ENCODE measurements at regions not wholly inside any gene's neighbourhood (a gene's known extent, or its start where the extent isn't known, plus 50 kb on each side); places are given as distances from the start of the nearest gene placed in this dataset.

GRCh38 chr17:51499897-51500296 lies 239.6 kb downstream of the UTP18 start:
- DNase-seq: no peak

- no peak for DNase-seq
These were observed 240.1 kb downstream of the UTP18 start for GRCh38 chr17:51500454-51500853.

- no peak for DNase-seq
These were observed 245.1 kb downstream of the UTP18 start for GRCh38 chr17:51505450-51505849.

GRCh38 chr17:51507444-51507843 lies 247.1 kb downstream of the UTP18 start:
- no peak for DNase-seq

GRCh38 chr17:51508048-51508447 lies 247.7 kb downstream of the UTP18 start:
- DNase-seq: no peak

- no peak for DNase-seq
These were observed 250.6 kb downstream of the UTP18 start for GRCh38 chr17:51510940-51511339.

GRCh38 chr17:51512220-51512907 lies 252.0 kb downstream of the UTP18 start:
- DNase-seq: no peak

- DNase-seq: no peak
These were observed 256.6 kb downstream of the UTP18 start for GRCh38 chr17:51516924-51517323.

GRCh38 chr17:51524524-51524923 lies 264.2 kb downstream of the UTP18 start:
- DNase-seq: no peak

- no peak for DNase-seq
These were observed 266.2 kb downstream of the UTP18 start for GRCh38 chr17:51526507-51526906.

GRCh38 chr17:51527225-51527982 lies 267.1 kb downstream of the UTP18 start:
- DNase-seq: no peak

- DNase-seq: no peak
These were observed 267.8 kb downstream of the UTP18 start for GRCh38 chr17:51528111-51528510.

GRCh38 chr17:51533219-51533618 lies 272.9 kb downstream of the UTP18 start:
- DNase-seq: no peak

- no peak for DNase-seq
These were observed 273.5 kb downstream of the UTP18 start for GRCh38 chr17:51533821-51534220.

GRCh38 chr17:51536627-51537026 lies 276.3 kb downstream of the UTP18 start:
- no peak for DNase-seq

GRCh38 chr17:51537996-51538550 lies 277.7 kb downstream of the UTP18 start:
- peak; percentile 3 for DNase-seq

GRCh38 chr17:51540151-51540550 lies 279.8 kb downstream of the UTP18 start:
- no peak for DNase-seq

- no peak for DNase-seq
These were observed 280.9 kb downstream of the UTP18 start for GRCh38 chr17:51541215-51541614.

GRCh38 chr17:51546114-51546513 lies 285.8 kb downstream of the UTP18 start:
- no peak for DNase-seq

GRCh38 chr17:51548125-51548524 lies 287.8 kb downstream of the UTP18 start:
- DNase-seq: no peak

GRCh38 chr17:51555153-51555552 lies 294.8 kb downstream of the UTP18 start:
- no peak for DNase-seq

GRCh38 chr17:51559778-51560177 lies 299.4 kb downstream of the UTP18 start:
- no peak for DNase-seq

- DNase-seq: no peak
These were observed 300.1 kb downstream of the UTP18 start for GRCh38 chr17:51560398-51560797.

GRCh38 chr17:51563961-51564360 lies 303.6 kb downstream of the UTP18 start:
- DNase-seq: no peak
